ENCODE measurements at regions not wholly inside any gene's neighbourhood (a gene's known extent, or its start where the extent isn't known, plus 50 kb on each side); places are given as distances from the start of the nearest gene placed in this dataset.

DNA sequence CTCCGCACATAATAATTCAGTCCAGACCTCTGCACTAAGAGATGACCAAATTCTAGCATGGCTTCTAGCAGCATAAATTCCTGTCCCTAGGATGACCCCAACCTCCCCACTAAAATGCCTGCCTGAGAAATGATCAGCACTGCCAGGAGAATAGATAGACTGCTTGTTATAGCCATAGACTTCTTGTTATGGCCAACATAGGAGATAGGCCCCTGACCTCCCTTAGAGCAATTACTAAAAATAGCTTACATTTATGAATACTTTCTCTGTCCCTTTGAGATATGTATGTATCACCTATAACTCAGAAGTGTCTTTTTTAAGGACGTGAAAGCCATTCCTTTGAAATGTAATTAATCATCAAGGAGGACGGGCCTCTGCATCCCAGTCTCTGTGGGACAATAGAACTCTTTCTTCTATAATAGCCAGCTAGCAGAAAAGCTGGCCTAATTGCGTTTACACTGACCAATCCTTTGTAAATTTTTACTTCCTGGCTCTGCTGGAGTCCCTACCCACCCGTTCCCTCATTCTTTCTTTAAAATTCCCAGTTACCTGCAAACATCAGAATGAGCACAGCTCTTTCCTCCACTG is 1002.7 kb downstream of the CDH18 start:
- Histone ChIP-seq H3K4me3 (IDR thresholded peaks at IDR 0.05; ENCODE audit: insufficient read depth, low read depth, low read length) (no peak overlapping the region), H3K4me1 (ENCODE audit: low read depth, poor library complexity, severe bottlenecking) (no peaks in the 10 kb centered on the region), H3K27ac (no peak overlapping the region), H3K9ac (no peak overlapping the region), H3K27me3 (ENCODE audit: insufficient read depth, low read depth) (no peaks in the 10 kb centered on the region), H4K20me1 (ENCODE audit: insufficient read depth) (no peaks in the 10 kb centered on the region), H2AFZ (ENCODE audit: low read depth) (no peak overlapping the region), H3K79me2 (ENCODE audit: insufficient read depth, low read depth) (no peaks in the 10 kb centered on the region), H3K36me3 (ENCODE audit: insufficient read depth) (no peaks in the 10 kb centered on the region), H3K4me2 (no peak overlapping the region)
- TF ChIP-seq, protein P1, sequence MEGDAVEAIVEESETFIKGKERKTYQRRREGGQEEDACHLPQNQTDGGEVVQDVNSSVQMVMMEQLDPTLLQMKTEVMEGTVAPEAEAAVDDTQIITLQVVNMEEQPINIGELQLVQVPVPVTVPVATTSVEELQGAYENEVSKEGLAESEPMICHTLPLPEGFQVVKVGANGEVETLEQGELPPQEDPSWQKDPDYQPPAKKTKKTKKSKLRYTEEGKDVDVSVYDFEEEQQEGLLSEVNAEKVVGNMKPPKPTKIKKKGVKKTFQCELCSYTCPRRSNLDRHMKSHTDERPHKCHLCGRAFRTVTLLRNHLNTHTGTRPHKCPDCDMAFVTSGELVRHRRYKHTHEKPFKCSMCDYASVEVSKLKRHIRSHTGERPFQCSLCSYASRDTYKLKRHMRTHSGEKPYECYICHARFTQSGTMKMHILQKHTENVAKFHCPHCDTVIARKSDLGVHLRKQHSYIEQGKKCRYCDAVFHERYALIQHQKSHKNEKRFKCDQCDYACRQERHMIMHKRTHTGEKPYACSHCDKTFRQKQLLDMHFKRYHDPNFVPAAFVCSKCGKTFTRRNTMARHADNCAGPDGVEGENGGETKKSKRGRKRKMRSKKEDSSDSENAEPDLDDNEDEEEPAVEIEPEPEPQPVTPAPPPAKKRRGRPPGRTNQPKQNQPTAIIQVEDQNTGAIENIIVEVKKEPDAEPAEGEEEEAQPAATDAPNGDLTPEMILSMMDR (conservative IDR thresholded peaks at IDR 0.05; ENCODE audit: low read depth, low read length): no peak

DNA sequence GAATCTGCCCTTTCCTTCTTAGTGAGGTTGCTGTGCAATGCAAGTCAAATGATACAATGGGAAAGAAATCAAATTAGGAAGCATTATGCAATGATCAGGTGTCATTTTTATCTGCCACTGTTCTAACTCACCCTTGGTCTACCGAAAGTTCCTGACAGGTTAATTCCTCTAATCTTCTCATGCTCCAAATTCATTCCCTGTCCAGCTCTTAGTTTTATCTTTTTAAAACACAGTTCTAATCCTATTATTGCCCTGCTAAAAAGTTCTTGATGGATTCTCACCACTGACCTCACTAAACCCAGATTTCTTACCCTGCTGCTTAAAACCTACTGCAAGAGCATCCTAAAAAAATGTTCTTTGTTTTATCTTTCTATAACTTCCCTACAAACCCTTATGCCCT is 1000.9 kb downstream of the CDH18 start:
- no peak overlapping the region for H3K4me3 ChIP-seq (IDR thresholded peaks at IDR 0.05; ENCODE audit: insufficient read depth, low read depth, low read length)
- H3K36me3 ChIP-seq (ENCODE audit: insufficient read depth): no peaks in the 10 kb centered on the region
- H4K20me1 ChIP-seq (ENCODE audit: insufficient read depth): no peaks in the 10 kb centered on the region
- no peaks in the 10 kb centered on the region for H3K4me1 ChIP-seq (ENCODE audit: low read depth, poor library complexity, severe bottlenecking)
- TF ChIP-seq, protein P1 (conservative IDR thresholded peaks at IDR 0.05; ENCODE audit: low read depth, low read length): no peak
- H3K4me2 ChIP-seq: no peak overlapping the region
- H3K79me2 ChIP-seq (ENCODE audit: insufficient read depth, low read depth): no peaks in the 10 kb centered on the region
- H3K27me3 ChIP-seq (ENCODE audit: insufficient read depth, low read depth): no peaks in the 10 kb centered on the region
- no peak overlapping the region for H3K9ac ChIP-seq
- no peak overlapping the region for H2AFZ ChIP-seq (ENCODE audit: low read depth)
- no peak overlapping the region for H3K27ac ChIP-seq

- Histone ChIP-seq H3K4me3 (IDR thresholded peaks at IDR 0.05; ENCODE audit: insufficient read depth, low read depth, low read length) (no peak overlapping the region), H3K9ac (no peak overlapping the region), H4K20me1 (ENCODE audit: insufficient read depth) (no peaks in the 10 kb centered on the region), H3K79me2 (ENCODE audit: insufficient read depth, low read depth) (no peaks in the 10 kb centered on the region), H3K36me3 (ENCODE audit: insufficient read depth) (no peaks in the 10 kb centered on the region), H3K27ac (no peak overlapping the region), H3K4me1 (ENCODE audit: low read depth, poor library complexity, severe bottlenecking) (no peaks in the 10 kb centered on the region), H2AFZ (ENCODE audit: low read depth) (no peak overlapping the region), H3K4me2 (no peak overlapping the region), H3K27me3 (ENCODE audit: insufficient read depth, low read depth) (no peaks in the 10 kb centered on the region)
- TF ChIP-seq, protein P1 (conservative IDR thresholded peaks at IDR 0.05; ENCODE audit: low read depth, low read length): no peak
Measured at GRCh38 chr5:18990852-18991251, 997.1 kb downstream of the CDH18 start.

- Histone ChIP-seq H4K20me1 (ENCODE audit: insufficient read depth) (no peaks in the 10 kb centered on the region), H3K27me3 (ENCODE audit: insufficient read depth, low read depth) (no peaks in the 10 kb centered on the region), H3K27ac (no peak overlapping the region), H3K79me2 (ENCODE audit: insufficient read depth, low read depth) (no peaks in the 10 kb centered on the region), H2AFZ (ENCODE audit: low read depth) (no peak overlapping the region), H3K9ac (no peak overlapping the region), H3K4me3 (IDR thresholded peaks at IDR 0.05; ENCODE audit: insufficient read depth, low read depth, low read length) (no peak overlapping the region), H3K4me1 (ENCODE audit: low read depth, poor library complexity, severe bottlenecking) (no peaks in the 10 kb centered on the region), H3K36me3 (ENCODE audit: insufficient read depth) (no peaks in the 10 kb centered on the region), H3K4me2 (no peak overlapping the region)
- TF ChIP-seq, protein P1 (conservative IDR thresholded peaks at IDR 0.05; ENCODE audit: low read depth, low read length): no peak
Measured at GRCh38 chr5:18992264-18992663, 995.7 kb downstream of the CDH18 start.
